ENCODE measurements at regions not wholly inside any gene's neighbourhood (a gene's known extent, or its start where the extent isn't known, plus 50 kb on each side); places are given as distances from the start of the nearest gene placed in this dataset.
A peak's percentile ranks its signal among the peaks of the same experiment; 100 is the strongest.

DNA sequence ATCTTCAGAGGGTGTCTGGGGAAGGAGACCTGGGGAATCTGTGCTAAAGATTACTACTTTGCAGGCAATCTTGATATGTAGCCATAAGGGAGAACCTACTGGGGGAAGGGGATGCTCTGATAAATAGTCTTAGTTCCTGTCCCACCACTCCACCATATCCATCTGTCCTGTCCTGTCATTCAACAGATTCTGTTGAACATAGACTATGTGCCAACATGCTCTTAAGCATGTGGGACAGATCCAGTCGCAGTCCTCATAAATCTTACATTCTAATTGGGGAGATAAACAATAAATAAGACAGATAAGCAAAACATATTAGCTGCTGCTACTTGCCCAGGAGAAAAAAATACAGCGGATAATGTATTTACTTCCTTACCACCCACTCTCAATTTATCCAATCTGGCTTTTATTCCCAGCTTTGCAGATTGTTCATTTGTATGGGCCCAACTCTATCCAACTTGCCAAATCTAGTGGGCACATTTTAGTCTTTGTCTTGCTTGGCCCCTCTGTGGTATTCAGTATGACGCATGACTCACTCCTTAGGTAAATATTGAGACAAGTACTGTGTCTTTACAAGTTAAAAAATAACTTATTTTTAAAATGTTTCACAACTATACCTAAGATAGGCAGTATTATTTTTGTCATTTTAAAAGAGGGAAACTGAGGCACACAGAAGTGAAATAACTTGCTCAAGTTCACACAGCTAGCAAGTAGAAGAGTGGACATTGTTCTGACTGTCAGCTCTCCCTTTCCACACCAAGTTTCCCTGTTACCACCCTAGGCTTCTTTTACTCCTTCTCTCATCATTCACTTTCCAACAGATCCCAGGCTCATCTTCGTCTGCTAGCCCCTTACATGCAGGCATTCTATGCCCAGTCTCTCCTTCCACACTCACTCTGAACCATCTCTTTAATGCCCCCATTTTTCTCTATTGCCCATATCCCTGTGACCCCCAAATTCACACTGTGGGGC is 133.6 kb upstream of the SESN3 start:
- 100% methylated on average over 2 of the region's 4 CpGs for WGBS (ENCODE audit: insufficient coverage)
- Histone ChIP-seq H3K4me3 (ENCODE audit: control insufficient read depth in 1 of 7, extremely low read depth in 1 of 7, insufficient read depth in 4 of 7, low read depth in 2 of 7, low read length in 6 of 7) (no peak overlapping the region), H3K4me1 (ENCODE audit: control extremely low read depth in 1 of 4, control insufficient read depth in 4 of 4, insufficient read depth in 4 of 4, low read length in 3 of 4) (peaks cover 6 to 19% (median 14%) of the 10 kb centered on the region in 4 experiments), H3K9me3 (ENCODE audit: control extremely low read depth in 1 of 5, control insufficient read depth in 4 of 5, insufficient read depth in 2 of 5, low read depth in 1 of 5, low read length in 4 of 5) (no peaks in the 10 kb centered on the region), H3K36me3 (ENCODE audit: control insufficient read depth in 4 of 4, insufficient read depth in 4 of 4, low read length in 3 of 4) (no peaks in the 10 kb centered on the region), H3K27ac (ENCODE audit: insufficient read depth in 1 of 2, low read depth in 1 of 2, low read length in 2 of 2, poor library complexity in 1 of 2, severe bottlenecking in 2 of 2) (no peak overlapping the region), H3K27me3 (replicated peaks in 2 of 5; ENCODE audit: control insufficient read depth in 4 of 5, insufficient read depth in 5 of 5, low read length in 4 of 5) (no peaks in the 10 kb centered on the region)
- peak; percentile 8 to 68 (median 51) for DNase-seq
- ChIA-PET POLR2A (interaction anchor here (0.5 kb wide), 1 partner anchor 127 kb away, joined by 3 read pairs; no protein-coding TSS in a partner anchor), CTCF (interaction anchor here (2.3 kb wide), 1 partner anchor 18 kb away, joined by 5 read pairs; no protein-coding TSS in a partner anchor)

DNA sequence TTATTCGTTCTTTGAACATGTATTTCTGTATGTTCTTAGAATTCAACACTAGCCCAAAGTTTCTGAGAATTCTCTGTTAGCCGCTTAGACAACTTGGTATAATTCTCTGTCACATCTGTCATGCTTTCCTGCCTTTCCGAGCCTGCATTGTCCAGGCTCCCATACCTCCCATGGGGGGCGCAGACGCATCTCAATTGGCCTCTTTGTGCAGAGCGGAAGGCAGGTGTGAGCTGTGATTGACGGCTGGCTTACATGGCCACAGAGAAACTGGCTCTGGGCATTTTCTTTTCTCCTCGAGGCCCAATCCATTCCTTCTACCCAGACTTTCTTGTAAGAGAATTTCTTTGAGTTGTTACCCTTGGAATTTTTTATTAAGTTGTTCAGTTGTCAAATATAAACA is 132.7 kb upstream of the SESN3 start:
- peaks cover 6 to 19% (median 14%) of the 10 kb centered on the region in 4 experiments for H3K4me1 ChIP-seq (ENCODE audit: control extremely low read depth in 1 of 4, control insufficient read depth in 4 of 4, insufficient read depth in 4 of 4, low read length in 3 of 4)
- no peak overlapping the region for H3K27ac ChIP-seq (ENCODE audit: insufficient read depth in 1 of 2, low read depth in 1 of 2, low read length in 2 of 2, poor library complexity in 1 of 2, severe bottlenecking in 2 of 2)
- H3K9me3 ChIP-seq (ENCODE audit: control extremely low read depth in 1 of 5, control insufficient read depth in 4 of 5, insufficient read depth in 2 of 5, low read depth in 1 of 5, low read length in 4 of 5), result no peaks in the 10 kb centered on the region
- no peaks in the 10 kb centered on the region for H3K36me3 ChIP-seq (ENCODE audit: control insufficient read depth in 4 of 4, insufficient read depth in 4 of 4, low read length in 3 of 4)
- WGBS (ENCODE audit: insufficient coverage), result 100% methylated on average over 6 of the region's 8 CpGs
- ChIA-PET POLR2A (no interaction called here), CTCF (no interaction called here)
- H3K27me3 ChIP-seq (replicated peaks in 2 of 5; ENCODE audit: control insufficient read depth in 4 of 5, insufficient read depth in 5 of 5, low read length in 4 of 5), result no peaks in the 10 kb centered on the region
- no peak overlapping the region for H3K4me3 ChIP-seq (ENCODE audit: control insufficient read depth in 1 of 7, extremely low read depth in 1 of 7, insufficient read depth in 4 of 7, low read depth in 2 of 7, low read length in 6 of 7)
- DNase-seq, result no peak

DNA sequence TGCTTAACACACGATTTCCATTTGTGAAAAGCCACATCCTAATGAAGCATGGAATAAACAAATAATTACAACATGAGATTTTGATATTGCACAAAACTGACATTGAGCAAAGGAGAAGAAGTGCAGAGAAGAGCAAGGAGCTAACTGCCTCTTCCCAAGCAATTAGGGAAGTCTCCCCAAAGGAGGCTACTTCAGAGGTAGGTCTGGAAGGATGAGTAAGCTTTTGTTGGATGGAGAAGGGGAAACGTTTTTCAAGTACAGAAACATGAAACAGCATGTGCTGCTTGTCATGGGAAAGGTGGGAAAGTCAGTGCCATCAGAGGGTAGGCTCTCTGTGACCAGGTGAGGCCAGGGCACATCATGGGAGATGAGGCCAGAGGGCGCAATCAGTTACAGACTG is 132.2 kb upstream of the SESN3 start:
- WGBS (ENCODE audit: insufficient coverage), result 67% methylated on average over 2 of the region's 3 CpGs
- ChIA-PET POLR2A (interaction anchor here (0.6 kb wide), 1 partner anchor 206 kb away, joined by 3 read pairs; no protein-coding TSS in a partner anchor), CTCF (interaction anchor here (1.5 to 2.6 kb wide), 2 partner anchors 8 to 210 kb away, joined by 4 to 11 read pairs; no protein-coding TSS in a partner anchor)
- peaks cover 6 to 19% (median 14%) of the 10 kb centered on the region in 4 experiments for H3K4me1 ChIP-seq (ENCODE audit: control extremely low read depth in 1 of 4, control insufficient read depth in 4 of 4, insufficient read depth in 4 of 4, low read length in 3 of 4)
- H3K27me3 ChIP-seq (replicated peaks in 2 of 5; ENCODE audit: control insufficient read depth in 4 of 5, insufficient read depth in 5 of 5, low read length in 4 of 5), result no peaks in the 10 kb centered on the region
- H3K4me3 ChIP-seq (ENCODE audit: control insufficient read depth in 1 of 7, extremely low read depth in 1 of 7, insufficient read depth in 4 of 7, low read depth in 2 of 7, low read length in 6 of 7), result no peak overlapping the region
- H3K9me3 ChIP-seq (ENCODE audit: control extremely low read depth in 1 of 5, control insufficient read depth in 4 of 5, insufficient read depth in 2 of 5, low read depth in 1 of 5, low read length in 4 of 5), result no peaks in the 10 kb centered on the region
- no peaks in the 10 kb centered on the region for H3K36me3 ChIP-seq (ENCODE audit: control insufficient read depth in 4 of 4, insufficient read depth in 4 of 4, low read length in 3 of 4)
- peak in 2 of 3 donors; percentile 21 to 24 for DNase-seq
- no peak overlapping the region for H3K27ac ChIP-seq (ENCODE audit: insufficient read depth in 1 of 2, low read depth in 1 of 2, low read length in 2 of 2, poor library complexity in 1 of 2, severe bottlenecking in 2 of 2)

DNA sequence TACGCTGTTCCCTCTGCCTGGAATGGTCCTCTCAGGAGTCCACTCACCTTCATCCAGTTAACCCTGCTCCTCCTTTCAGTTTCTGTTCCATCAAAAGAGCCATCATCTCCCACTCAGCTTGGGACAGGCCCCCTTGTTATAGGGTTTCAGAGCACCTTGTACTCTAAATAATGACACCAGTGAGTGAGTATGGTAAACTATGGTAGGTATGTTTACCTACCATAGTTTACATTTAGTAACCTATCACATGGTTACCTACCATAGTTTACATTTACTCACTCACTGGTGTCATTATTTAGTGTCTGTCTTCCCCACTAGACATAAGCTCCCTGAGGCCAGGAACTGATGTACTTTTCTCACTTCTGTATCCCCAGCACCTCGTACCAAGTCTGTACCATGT is 130.2 kb upstream of the SESN3 start:
- no peak for DNase-seq
- H3K27me3 ChIP-seq (replicated peaks in 2 of 5; ENCODE audit: control insufficient read depth in 4 of 5, insufficient read depth in 5 of 5, low read length in 4 of 5), result no peaks in the 10 kb centered on the region
- CTCF ChIA-PET, result interaction anchor here (1.0 to 2.6 kb wide), 2 partner anchors 10 to 11 kb away, joined by 6 to 11 read pairs; no protein-coding TSS in a partner anchor
- WGBS (ENCODE audit: insufficient coverage), result 86% methylated on average over 1 of the region's 2 CpGs
- POLR2A ChIA-PET, result no interaction called here
- peaks cover 6 to 19% (median 14%) of the 10 kb centered on the region in 4 experiments for H3K4me1 ChIP-seq (ENCODE audit: control extremely low read depth in 1 of 4, control insufficient read depth in 4 of 4, insufficient read depth in 4 of 4, low read length in 3 of 4)
- H3K9me3 ChIP-seq (ENCODE audit: control extremely low read depth in 1 of 5, control insufficient read depth in 4 of 5, insufficient read depth in 2 of 5, low read depth in 1 of 5, low read length in 4 of 5), result no peaks in the 10 kb centered on the region
- H3K27ac ChIP-seq (ENCODE audit: insufficient read depth in 1 of 2, low read depth in 1 of 2, low read length in 2 of 2, poor library complexity in 1 of 2, severe bottlenecking in 2 of 2), result no peak overlapping the region
- no peaks in the 10 kb centered on the region for H3K36me3 ChIP-seq (ENCODE audit: control insufficient read depth in 4 of 4, insufficient read depth in 4 of 4, low read length in 3 of 4)
- no peak overlapping the region for H3K4me3 ChIP-seq (ENCODE audit: control insufficient read depth in 1 of 7, extremely low read depth in 1 of 7, insufficient read depth in 4 of 7, low read depth in 2 of 7, low read length in 6 of 7)

DNA sequence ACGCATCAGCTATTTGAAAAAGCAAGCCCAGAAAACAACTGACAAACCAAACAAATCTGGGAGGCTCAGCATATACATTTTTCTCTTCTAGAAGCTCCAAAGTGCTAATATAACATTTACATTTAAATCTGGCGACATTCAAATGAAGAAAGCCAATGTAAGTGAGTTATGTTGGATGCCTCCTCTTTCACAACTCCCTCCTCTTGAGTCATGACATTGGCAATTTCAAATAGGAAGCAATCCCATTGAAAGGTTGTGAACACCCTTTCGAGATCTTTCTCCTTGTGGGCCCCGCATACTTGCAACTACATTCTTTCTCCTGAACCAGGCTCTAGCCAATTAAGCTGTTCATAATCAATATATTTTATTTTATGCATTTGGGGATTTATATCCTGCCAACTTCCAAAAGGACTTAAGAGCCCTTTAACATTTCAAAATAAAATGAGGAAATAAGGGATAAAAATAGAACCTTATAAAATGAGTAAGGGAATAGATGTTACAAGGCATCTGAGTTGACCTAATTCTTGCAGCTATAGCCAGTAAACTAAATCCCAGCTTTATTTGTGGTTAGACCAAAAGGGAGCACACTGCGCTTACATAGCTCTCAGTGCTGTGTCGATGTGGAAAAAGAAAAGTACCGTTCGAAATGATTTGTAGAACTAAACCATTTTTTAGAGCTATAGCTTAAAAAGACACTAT is 129.5 kb upstream of the SESN3 start:
- Histone ChIP-seq H3K4me3 (ENCODE audit: control insufficient read depth in 1 of 7, extremely low read depth in 1 of 7, insufficient read depth in 4 of 7, low read depth in 2 of 7, low read length in 6 of 7) (no peak overlapping the region), H3K27ac (ENCODE audit: insufficient read depth in 1 of 2, low read depth in 1 of 2, low read length in 2 of 2, poor library complexity in 1 of 2, severe bottlenecking in 2 of 2) (no peak overlapping the region), H3K4me1 (ENCODE audit: control extremely low read depth in 1 of 4, control insufficient read depth in 4 of 4, insufficient read depth in 4 of 4, low read length in 3 of 4) (peaks cover 6 to 14% (median 10%) of the 10 kb centered on the region in 4 experiments), H3K9me3 (ENCODE audit: control extremely low read depth in 1 of 5, control insufficient read depth in 4 of 5, insufficient read depth in 2 of 5, low read depth in 1 of 5, low read length in 4 of 5) (no peaks in the 10 kb centered on the region), H3K27me3 (replicated peaks in 2 of 5; ENCODE audit: control insufficient read depth in 4 of 5, insufficient read depth in 5 of 5, low read length in 4 of 5) (no peaks in the 10 kb centered on the region), H3K36me3 (ENCODE audit: control insufficient read depth in 4 of 4, insufficient read depth in 4 of 4, low read length in 3 of 4) (no peaks in the 10 kb centered on the region)
- no peak for DNase-seq
- ChIA-PET CTCF (interaction anchor here (0.8 to 2.6 kb wide), 5 partner anchors 10 to 345 kb away, joined by 3 to 12 read pairs (median 6); no protein-coding TSS in a partner anchor), POLR2A (no interaction called here)
- WGBS (ENCODE audit: insufficient coverage), result 100% methylated on average over 4 of the region's 8 CpGs

DNA sequence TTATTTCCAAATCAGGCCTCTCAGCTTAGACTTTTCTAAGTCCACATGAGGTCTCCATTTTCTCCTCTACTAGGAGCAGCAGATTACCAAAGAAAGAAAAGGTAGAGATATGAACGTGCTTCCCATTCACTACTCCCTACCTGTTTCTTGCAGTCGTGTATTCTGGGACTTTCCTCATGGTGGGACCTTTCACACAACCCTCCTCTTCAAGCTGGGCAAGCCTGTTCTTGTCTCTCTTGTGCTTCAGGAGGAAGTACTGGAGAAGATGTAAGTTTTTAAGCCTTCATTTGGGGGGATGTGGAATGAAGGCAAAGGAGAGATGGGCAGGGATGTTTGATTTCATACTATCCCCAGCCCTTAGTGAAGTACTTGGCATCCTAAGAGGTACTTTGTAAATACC is 128.8 kb upstream of the SESN3 start:
- DNase-seq, result no peak
- H3K4me3 ChIP-seq (ENCODE audit: control insufficient read depth in 1 of 7, extremely low read depth in 1 of 7, insufficient read depth in 4 of 7, low read depth in 2 of 7, low read length in 6 of 7), result no peak overlapping the region
- WGBS (ENCODE audit: insufficient coverage), result no CpG with 5 or more reads among the region's 2 CpGs
- ChIA-PET CTCF (interaction anchor here (0.8 to 2.5 kb wide), 3 partner anchors 11 to 346 kb away, joined by 3 to 12 read pairs (median 4); no protein-coding TSS in a partner anchor), POLR2A (no interaction called here)
- H3K4me1 ChIP-seq (ENCODE audit: control extremely low read depth in 1 of 4, control insufficient read depth in 4 of 4, insufficient read depth in 4 of 4, low read length in 3 of 4), result peaks cover 0 to 7% (median 5%) of the 10 kb centered on the region in 4 experiments
- H3K36me3 ChIP-seq (ENCODE audit: control insufficient read depth in 4 of 4, insufficient read depth in 4 of 4, low read length in 3 of 4), result no peaks in the 10 kb centered on the region
- H3K27me3 ChIP-seq (replicated peaks in 2 of 5; ENCODE audit: control insufficient read depth in 4 of 5, insufficient read depth in 5 of 5, low read length in 4 of 5), result no peaks in the 10 kb centered on the region
- H3K9me3 ChIP-seq (ENCODE audit: control extremely low read depth in 1 of 5, control insufficient read depth in 4 of 5, insufficient read depth in 2 of 5, low read depth in 1 of 5, low read length in 4 of 5), result no peaks in the 10 kb centered on the region
- H3K27ac ChIP-seq (ENCODE audit: insufficient read depth in 1 of 2, low read depth in 1 of 2, low read length in 2 of 2, poor library complexity in 1 of 2, severe bottlenecking in 2 of 2), result no peak overlapping the region
